Stimulated activated CD8-positive, alpha-beta memory T cell treated with anti-CD3 and anti-CD28 coated beads, Interleukin-2, amount 100 ng/mL, for 1 hour (primary cell): ENCODE measurements at regions not wholly inside any gene's neighbourhood (a gene's known extent, or its start where the extent isn't known, plus 50 kb on each side); places are given as distances from the start of the nearest gene placed in this dataset.

Experiments used
- DNase-seq, 2 donors: peaks; one replicate each; pipeline ENCODE4 v3.0.0-alpha.2; 2020; ENCODE audit warnings: low read depth in 2 of 2

GRCh38 chr14:100381395-100382105 lies 58.4 kb downstream of the SLC25A47 start:
- no peak for DNase-seq

- no peak for DNase-seq
Observed at GRCh38 chr14:100382106-100382455, 58.9 kb downstream of the SLC25A47 start.

- DNase-seq, result peak; percentile 42 to 48
Observed at GRCh38 chr14:100383727-100384158, 60.6 kb downstream of the SLC25A47 start.

GRCh38 chr14:100384277-100384676 lies 61.1 kb downstream of the SLC25A47 start:
- no peak for DNase-seq

GRCh38 chr14:100384819-100385813 lies 62.0 kb downstream of the SLC25A47 start:
- no peak for DNase-seq

GRCh38 chr14:100386121-100386520 lies 63.0 kb downstream of the SLC25A47 start:
- DNase-seq, result no peak

- no peak for DNase-seq
Observed at GRCh38 chr14:100386846-100387245, 63.7 kb downstream of the SLC25A47 start.

GRCh38 chr14:100387450-100387849 lies 64.3 kb downstream of the SLC25A47 start:
- no peak for DNase-seq

- no peak for DNase-seq
Observed at GRCh38 chr14:100388103-100389054, 65.2 kb downstream of the SLC25A47 start.

GRCh38 chr14:100389497-100390104 lies 66.5 kb downstream of the SLC25A47 start:
- no peak for DNase-seq

GRCh38 chr14:100391173-100391572 lies 68.0 kb downstream of the SLC25A47 start:
- DNase-seq, result no peak

GRCh38 chr14:100391724-100392123 lies 68.6 kb downstream of the SLC25A47 start:
- DNase-seq, result no peak

GRCh38 chr14:100392356-100392755 lies 69.2 kb downstream of the SLC25A47 start:
- no peak for DNase-seq

GRCh38 chr14:100393362-100393761 lies 70.2 kb downstream of the SLC25A47 start:
- DNase-seq, result no peak

GRCh38 chr14:100393906-100394732 lies 71.0 kb downstream of the SLC25A47 start:
- no peak for DNase-seq

GRCh38 chr14:100394886-100395672 lies 71.9 kb downstream of the SLC25A47 start:
- no peak for DNase-seq

- no peak for DNase-seq
Observed at GRCh38 chr14:100396266-100396795, 73.2 kb downstream of the SLC25A47 start.

- DNase-seq, result no peak
Observed at GRCh38 chr14:100397005-100397404, 73.9 kb downstream of the SLC25A47 start.

- DNase-seq, result no peak
Observed at GRCh38 chr14:100398044-100398443, 74.9 kb downstream of the SLC25A47 start.
